HG03565 (cell line): ENCODE measurements at regions not wholly inside any gene's neighbourhood (a gene's known extent, or its start where the extent isn't known, plus 50 kb on each side); places are given as distances from the start of the nearest gene placed in this dataset.

Source experiments
- ATAC-seq: cut with Tn5 transposase; IDR thresholded peaks from one replicate; pipeline ENCODE4 v1.9.1; 2021; ENCODE audit warnings: mild to moderate bottlenecking, moderate library complexity; ENCODE audit not compliant: unreplicated experiment

- no peak for ATAC-seq
These were observed 173.8 kb downstream of the ACTL7B start for GRCh38 chr9:108681851-108682590.

DNA sequence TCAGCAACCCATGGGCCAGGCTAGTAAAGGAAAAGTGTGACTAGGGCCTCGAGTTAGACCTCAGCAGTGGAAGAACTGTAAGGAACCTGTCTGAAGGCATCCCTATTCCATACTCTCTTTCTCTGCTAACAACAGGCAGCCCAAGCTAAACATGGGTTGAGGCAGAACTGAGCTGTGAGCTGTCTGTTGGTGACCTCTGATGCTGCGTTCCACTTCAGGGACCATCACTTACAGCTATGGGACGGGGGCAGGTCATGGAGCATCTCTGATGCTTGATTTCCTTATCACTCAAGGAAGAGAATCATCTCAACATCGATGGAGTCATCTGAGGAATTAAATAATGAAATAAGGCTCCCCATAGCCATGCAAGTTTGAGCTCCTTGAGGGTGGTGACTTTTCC, 174.8 kb downstream of the ACTL7B start:
- no peak for ATAC-seq

- ATAC-seq, result no peak
These were observed 178.0 kb downstream of the ACTL7B start for GRCh38 chr9:108677776-108678175.

- no peak for ATAC-seq
These were observed 179.4 kb downstream of the ACTL7B start for GRCh38 chr9:108676355-108676754.

GRCh38 chr9:108675708-108676107, 180.1 kb downstream of the ACTL7B start:
- no peak for ATAC-seq

DNA sequence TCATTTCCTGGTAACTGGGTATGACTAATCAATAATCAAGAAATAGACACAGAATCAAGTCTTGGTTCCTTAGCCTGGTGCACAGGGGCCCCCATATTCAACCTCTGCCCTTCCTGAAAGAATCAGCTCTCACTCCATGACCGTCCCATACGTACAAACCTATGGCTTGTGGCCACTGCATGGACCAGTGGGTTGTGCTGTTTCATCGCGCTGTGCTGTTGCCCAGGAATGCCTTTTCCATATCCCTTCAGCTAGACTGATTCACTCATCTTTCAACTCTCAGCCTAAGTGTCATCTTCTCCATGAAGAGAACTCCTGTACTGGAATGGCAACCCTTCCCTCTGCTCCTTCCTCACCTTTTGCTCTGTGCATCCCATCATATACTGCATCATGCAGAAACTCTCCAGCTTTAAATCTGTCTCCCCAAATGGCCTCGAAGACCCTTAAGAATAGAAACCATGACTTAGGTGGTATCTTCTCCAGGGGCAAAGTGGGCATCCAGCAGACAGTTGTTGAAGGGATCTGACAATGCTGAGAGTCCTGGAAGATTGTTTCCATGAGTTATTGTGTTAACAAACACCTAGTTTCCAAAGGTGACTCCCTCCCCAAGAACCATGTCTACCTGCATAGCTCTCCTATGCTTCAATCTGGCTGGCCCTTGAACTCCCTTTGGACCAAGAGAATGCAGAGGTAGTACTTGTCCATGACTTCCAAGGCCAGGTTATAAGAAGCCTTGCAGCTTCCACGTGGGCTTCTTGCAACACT, 180.8 kb downstream of the ACTL7B start:
- no peak for ATAC-seq

DNA sequence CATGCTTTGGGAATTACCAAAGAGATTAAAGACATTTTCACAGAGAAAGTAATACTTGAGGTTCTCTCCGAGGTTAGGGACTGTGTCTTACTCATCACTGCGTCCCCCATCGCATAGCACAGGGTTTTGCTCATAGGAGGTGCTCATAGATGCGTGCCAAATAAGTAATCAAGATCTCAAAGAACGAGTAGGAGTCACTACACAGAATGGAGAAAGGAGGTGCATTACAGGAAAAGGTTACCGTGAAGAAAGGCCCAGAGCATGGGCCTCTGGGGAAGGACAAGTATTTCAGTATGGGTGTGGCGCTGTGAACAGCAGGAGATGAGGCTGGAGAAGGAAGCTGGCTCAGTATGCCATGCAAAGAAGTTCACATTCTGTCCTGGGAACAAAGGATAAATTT, 182.4 kb downstream of the ACTL7B start:
- no peak for ATAC-seq

- no peak for ATAC-seq
These were observed 183.2 kb downstream of the ACTL7B start for GRCh38 chr9:108672475-108673190.

- ATAC-seq, result no peak
These were observed 184.0 kb downstream of the ACTL7B start for GRCh38 chr9:108671794-108672193.

DNA sequence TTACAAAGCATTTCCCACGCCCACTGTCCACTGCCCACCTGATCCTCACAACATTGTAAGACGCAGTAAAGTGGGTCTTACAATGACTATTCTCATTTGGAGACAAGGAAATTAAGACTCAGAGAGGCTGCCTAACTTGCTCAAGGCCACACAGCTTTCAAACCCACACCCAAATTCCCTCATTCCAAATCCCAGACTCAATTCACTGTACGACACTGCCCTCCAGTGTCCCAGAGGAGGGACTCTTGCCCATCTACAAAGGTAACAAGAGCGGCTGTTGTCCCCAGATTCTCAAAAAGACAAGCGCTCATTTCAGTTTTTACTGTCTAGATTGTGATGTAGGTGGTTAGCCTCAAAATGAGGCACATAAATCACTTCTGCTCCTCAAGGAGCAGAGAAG, 184.6 kb downstream of the ACTL7B start:
- no peak for ATAC-seq

GRCh38 chr9:108668938-108669335, 186.8 kb downstream of the ACTL7B start:
- no peak for ATAC-seq

DNA sequence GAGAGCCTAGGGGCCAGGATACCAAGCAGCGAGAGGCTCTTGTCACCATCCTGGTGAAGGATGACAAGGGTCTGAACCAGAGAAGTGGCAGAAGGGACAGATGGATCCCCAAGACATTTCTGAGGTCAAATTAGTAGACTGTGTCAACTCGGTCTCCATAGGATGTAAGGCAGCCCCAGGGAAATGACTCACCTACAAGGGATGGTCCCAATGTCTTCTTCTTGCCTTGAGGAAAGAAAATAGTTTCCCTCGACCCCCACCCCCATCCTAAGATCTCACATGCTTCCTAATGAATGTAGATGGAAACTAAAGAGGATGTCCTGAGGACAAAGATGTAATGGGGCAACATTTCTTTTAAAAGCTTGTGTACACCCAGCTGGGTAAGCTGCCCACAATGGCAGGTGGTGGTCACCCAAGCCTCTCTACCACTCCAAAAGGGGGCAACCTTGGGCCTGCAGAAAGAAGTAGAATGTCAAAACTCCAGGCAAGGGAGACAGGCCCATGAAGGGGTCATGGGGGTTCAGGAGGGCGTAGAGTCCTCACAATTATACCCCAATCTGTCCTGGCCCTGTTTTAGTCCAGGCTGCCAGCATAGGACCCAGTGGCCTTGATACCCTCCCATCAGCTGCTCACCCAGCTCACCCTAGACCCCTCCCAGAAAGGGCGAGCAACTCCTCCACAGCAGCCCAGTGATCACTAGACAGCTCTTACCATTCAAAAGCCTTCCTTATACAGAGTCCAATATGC, 187.4 kb downstream of the ACTL7B start:
- no peak for ATAC-seq

- no peak for ATAC-seq
These were observed 189.5 kb downstream of the ACTL7B start for GRCh38 chr9:108666240-108666784.

DNA sequence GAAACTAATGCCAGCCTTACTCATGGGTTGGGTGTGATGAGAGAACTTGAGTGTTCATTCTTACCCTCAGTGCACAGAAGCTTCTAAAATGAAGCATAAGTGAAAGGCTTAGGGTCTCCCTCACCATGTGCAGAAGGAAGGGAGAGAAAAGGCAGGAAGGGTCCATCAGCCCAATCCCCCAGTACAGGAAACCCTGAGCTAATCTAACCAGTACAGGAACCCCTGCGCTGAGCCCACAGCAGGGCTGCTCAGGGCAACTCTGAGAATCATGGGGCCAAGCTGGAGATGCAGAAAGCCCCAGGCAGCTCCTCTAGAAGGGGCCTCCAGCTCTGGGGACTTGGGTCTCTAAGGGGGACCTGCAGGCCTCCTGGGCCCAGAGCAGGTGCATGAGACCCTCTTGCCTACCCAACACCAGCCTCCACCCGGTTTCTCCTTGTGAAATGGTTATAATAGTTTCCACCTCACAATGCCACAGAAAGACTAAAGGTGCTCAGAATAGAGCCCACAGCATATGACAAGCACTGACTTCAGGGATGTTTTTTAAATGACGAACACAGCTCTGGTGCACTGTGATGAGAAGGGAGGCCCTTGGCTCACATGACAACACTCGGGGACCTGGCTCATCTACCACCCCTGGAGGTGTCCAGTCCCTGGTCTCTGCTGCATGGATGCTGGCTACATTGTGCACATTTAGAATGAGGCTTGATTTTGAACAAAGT, 190.1 kb downstream of the ACTL7B start:
- no peak for ATAC-seq

- ATAC-seq, result no peak
These were observed 191.2 kb downstream of the ACTL7B start for GRCh38 chr9:108664309-108665255.

GRCh38 chr9:108663422-108663821, 192.4 kb downstream of the ACTL7B start:
- ATAC-seq, result no peak

DNA sequence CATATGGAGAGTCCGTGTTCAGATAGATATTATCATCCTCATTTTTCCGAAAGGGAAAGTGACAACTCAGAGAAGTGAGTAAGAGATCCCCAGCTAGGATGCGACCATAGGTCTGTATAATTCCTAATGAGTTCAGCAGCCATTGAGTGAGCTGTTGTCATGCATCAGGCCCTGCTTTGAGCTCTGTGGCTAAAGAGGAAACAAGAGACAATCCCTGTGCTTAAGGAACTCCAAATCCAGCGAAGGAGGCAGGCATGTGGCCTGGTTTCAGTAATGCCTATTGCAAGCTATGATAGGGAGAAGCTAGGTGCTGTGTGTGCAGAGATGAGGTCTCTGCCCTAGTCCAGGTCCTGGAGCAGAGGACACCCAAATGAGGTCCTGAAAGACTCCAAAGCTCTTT, 192.8 kb downstream of the ACTL7B start:
- ATAC-seq, result no peak

DNA sequence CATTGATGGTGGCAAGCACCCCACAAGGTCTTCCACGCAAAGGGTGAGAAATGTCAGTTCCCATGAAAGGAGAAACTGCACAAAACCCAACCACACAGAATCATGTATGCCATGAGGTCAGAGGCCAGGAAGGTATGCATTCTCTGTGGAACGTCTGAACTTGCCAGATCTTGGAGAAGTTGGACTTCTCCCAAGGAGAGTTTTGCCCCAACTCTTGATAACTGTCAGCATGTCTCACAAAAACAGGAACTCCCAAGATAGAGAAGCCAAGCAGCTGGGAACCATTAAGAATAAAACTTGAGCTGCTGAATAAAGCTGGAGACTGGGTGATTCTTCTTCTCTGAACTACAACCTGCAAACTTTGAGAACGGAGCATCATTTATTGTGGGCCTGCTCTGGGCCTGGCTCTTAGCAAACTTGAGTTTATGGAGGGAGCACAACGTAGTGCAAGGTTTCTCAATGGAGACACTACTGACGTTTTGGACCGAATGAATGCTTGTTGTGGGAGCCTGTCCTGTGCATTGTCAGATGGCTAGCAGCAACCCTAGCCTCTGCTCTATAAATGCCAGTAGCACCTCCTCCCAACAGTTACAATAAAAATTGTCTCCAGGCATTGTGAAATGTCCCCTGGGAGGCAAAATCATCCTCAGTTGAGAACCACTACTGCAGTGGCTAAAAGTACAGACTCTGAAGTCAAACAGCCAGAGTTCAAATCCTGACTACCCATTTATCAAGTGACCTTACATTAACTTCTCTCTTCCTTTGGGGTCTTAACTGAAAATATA, 193.5 kb downstream of the ACTL7B start:
- ATAC-seq, result no peak
